ENCODE measurements at regions not wholly inside any gene's neighbourhood (a gene's known extent, or its start where the extent isn't known, plus 50 kb on each side); places are given as distances from the start of the nearest gene placed in this dataset.

DNA sequence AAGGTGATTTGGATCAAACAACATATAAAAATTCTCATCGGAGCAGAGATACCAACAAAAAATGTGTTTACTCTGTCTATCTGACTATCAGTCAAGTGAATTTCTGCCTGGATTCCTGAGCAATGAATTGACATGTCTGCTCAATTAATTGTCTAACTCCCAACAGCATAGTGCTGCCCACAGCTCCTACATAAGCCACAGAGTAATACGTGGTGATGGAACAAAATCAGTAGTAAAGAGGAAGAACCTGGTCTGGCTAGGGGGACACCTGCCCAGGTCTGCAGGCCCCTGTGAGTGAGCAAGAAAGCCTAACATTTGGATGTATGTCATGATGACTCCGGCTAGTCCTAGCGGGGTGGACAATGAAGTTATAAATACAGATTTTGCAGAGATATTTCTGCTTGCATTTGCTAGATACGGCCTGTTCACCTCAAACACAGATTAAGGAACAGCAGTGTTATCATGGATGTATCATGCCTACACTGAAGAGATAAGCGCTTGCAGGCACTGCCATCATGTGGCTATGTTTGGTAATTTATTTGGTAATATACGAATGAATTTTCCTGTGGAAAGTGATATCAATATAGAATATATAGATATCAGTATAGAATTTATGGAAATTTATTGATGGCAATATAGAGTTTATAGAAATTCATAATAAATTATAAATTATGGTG, 69.6 kb upstream of the LRRC8B start:
- H3K4me1 Mint-ChIP-seq, result no peaks in the 10 kb centered on the region
- H3K27ac Mint-ChIP-seq, result no peak overlapping the region
- H3K36me3 Mint-ChIP-seq (ENCODE audit: low read depth), result no peaks in the 10 kb centered on the region
- H3K4me3 Mint-ChIP-seq, result no peak overlapping the region
- TF ChIP-seq, protein P1, sequence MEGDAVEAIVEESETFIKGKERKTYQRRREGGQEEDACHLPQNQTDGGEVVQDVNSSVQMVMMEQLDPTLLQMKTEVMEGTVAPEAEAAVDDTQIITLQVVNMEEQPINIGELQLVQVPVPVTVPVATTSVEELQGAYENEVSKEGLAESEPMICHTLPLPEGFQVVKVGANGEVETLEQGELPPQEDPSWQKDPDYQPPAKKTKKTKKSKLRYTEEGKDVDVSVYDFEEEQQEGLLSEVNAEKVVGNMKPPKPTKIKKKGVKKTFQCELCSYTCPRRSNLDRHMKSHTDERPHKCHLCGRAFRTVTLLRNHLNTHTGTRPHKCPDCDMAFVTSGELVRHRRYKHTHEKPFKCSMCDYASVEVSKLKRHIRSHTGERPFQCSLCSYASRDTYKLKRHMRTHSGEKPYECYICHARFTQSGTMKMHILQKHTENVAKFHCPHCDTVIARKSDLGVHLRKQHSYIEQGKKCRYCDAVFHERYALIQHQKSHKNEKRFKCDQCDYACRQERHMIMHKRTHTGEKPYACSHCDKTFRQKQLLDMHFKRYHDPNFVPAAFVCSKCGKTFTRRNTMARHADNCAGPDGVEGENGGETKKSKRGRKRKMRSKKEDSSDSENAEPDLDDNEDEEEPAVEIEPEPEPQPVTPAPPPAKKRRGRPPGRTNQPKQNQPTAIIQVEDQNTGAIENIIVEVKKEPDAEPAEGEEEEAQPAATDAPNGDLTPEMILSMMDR (IDR thresholded peaks at IDR 0.05; ENCODE audit: unreplicated experiment in 3 of 3), result peak; percentile 71 to 76 (median 75)
- H3K9me3 Mint-ChIP-seq, result no peaks in the 10 kb centered on the region
- no peaks in the 10 kb centered on the region for H3K27me3 Mint-ChIP-seq (ENCODE audit: low read depth)

- no peaks in the 10 kb centered on the region for H3K9me3 Mint-ChIP-seq
- H3K4me1 Mint-ChIP-seq, result no peaks in the 10 kb centered on the region
- no peaks in the 10 kb centered on the region for H3K36me3 Mint-ChIP-seq (ENCODE audit: low read depth)
- H3K4me3 Mint-ChIP-seq, result no peak overlapping the region
- H3K27ac Mint-ChIP-seq, result no peak overlapping the region
- TF ChIP-seq, protein P1 (IDR thresholded peaks at IDR 0.05; ENCODE audit: unreplicated experiment in 3 of 3), result no peak
- H3K27me3 Mint-ChIP-seq (ENCODE audit: low read depth), result no peaks in the 10 kb centered on the region
These were observed 67.6 kb upstream of the LRRC8B start for GRCh38 chr1:89457046-89457445.

GRCh38 chr1:89459081-89459480, 65.5 kb upstream of the LRRC8B start:
- no peaks in the 10 kb centered on the region for H3K4me1 Mint-ChIP-seq
- H3K27ac Mint-ChIP-seq, result no peak overlapping the region
- H3K27me3 Mint-ChIP-seq (ENCODE audit: low read depth), result no peaks in the 10 kb centered on the region
- no peak overlapping the region for H3K4me3 Mint-ChIP-seq
- TF ChIP-seq, protein P1 (IDR thresholded peaks at IDR 0.05; ENCODE audit: unreplicated experiment in 3 of 3), result no peak
- no peaks in the 10 kb centered on the region for H3K36me3 Mint-ChIP-seq (ENCODE audit: low read depth)
- no peaks in the 10 kb centered on the region for H3K9me3 Mint-ChIP-seq

DNA sequence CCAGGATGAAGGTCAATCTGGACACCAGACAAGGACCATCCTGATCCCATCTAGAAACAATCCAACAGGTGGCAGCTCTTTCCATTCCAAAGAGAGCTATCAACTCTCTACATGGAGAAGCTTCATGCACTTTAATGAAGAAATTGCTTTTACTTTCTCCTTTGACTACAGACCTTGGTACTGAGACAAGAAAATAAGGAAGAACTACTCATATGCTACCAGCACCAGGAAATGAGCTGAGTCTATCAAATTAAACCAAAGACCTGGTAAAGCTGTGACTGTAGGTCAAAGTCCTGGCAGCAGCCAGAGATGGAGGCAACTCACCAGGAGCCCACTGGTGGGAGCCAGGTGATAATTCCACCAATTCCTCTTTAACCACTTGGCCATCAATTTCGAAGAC, 64.3 kb upstream of the LRRC8B start:
- H3K9me3 Mint-ChIP-seq, result no peaks in the 10 kb centered on the region

GRCh38 chr1:89462250-89462649, 62.4 kb upstream of the LRRC8B start:
- H3K27me3 Mint-ChIP-seq (ENCODE audit: low read depth), result no peaks in the 10 kb centered on the region
- TF ChIP-seq, protein P1 (IDR thresholded peaks at IDR 0.05; ENCODE audit: unreplicated experiment in 3 of 3), result no peak
- H3K36me3 Mint-ChIP-seq (ENCODE audit: low read depth), result no peaks in the 10 kb centered on the region
- no peaks in the 10 kb centered on the region for H3K4me1 Mint-ChIP-seq
- H3K9me3 Mint-ChIP-seq, result no peaks in the 10 kb centered on the region
- no peak overlapping the region for H3K4me3 Mint-ChIP-seq
- H3K27ac Mint-ChIP-seq, result no peak overlapping the region

More for the DNA sequence above, 64.3 kb upstream of the LRRC8B start:
- Mint-ChIP-seq H3K27me3 (ENCODE audit: low read depth) (no peaks in the 10 kb centered on the region), H3K4me3 (no peak overlapping the region), H3K27ac (no peak overlapping the region), H3K36me3 (ENCODE audit: low read depth) (no peaks in the 10 kb centered on the region), H3K4me1 (no peaks in the 10 kb centered on the region)
- TF ChIP-seq, protein P1 (IDR thresholded peaks at IDR 0.05; ENCODE audit: unreplicated experiment in 3 of 3), result no peak

- Mint-ChIP-seq H3K4me1 (no peaks in the 10 kb centered on the region), H3K36me3 (ENCODE audit: low read depth) (no peaks in the 10 kb centered on the region)
These were observed 60.6 kb upstream of the LRRC8B start for GRCh38 chr1:89464008-89464407.

More at GRCh38 chr1:89464008-89464407, 60.6 kb upstream of the LRRC8B start:
- Mint-ChIP-seq H3K27me3 (ENCODE audit: low read depth) (no peaks in the 10 kb centered on the region), H3K4me3 (no peak overlapping the region), H3K9me3 (no peaks in the 10 kb centered on the region), H3K27ac (no peak overlapping the region)
- TF ChIP-seq, protein P1 (IDR thresholded peaks at IDR 0.05; ENCODE audit: unreplicated experiment in 3 of 3), result no peak
